Karpas-422 (cell line): ENCODE measurements at regions not wholly inside any gene's neighbourhood (a gene's known extent, or its start where the extent isn't known, plus 50 kb on each side); places are given as distances from the start of the nearest gene placed in this dataset.
"Not testable (repeated sequence)": the region's sequence is repeated elsewhere in the genome, so short reads cannot be mapped to it uniquely, and the experiment has no call there.

Experiments
- DNase-seq: peaks from one replicate; pipeline ENCODE4 v3.0.0-alpha.2; 2015
- H2AFZ ChIP-seq: fragments of 200-600 bp; sonication (generic); 2 replicates; pipeline ENCODE4 v1.6.1; 2014; ENCODE audit warnings: antibody characterized with exemption, low read length, mixed read lengths
- H3K27ac ChIP-seq: fragments of 200-600 bp; sonication (generic); 2 replicates; pipeline ENCODE4 v1.5.1; 2014; ENCODE audit warnings: mild to moderate bottlenecking, low read length, moderate library complexity
- H3K27me3 ChIP-seq: fragments of 200-600 bp; sonication (generic); 2 replicates; pipeline ENCODE4 v1.6.1; 2014; ENCODE audit warnings: low read length, mixed read lengths
- H3K36me3 ChIP-seq: fragments of 200-600 bp; sonication (generic); 2 replicates; pipeline ENCODE4 v1.6.1; 2014; ENCODE audit warnings: low read length, mixed read lengths; ENCODE audit not compliant: insufficient read depth
- H3K4me1 ChIP-seq: fragments of 200-600 bp; sonication (generic); 2 replicates; pipeline ENCODE4 v1.6.1; 2014; ENCODE audit warnings: mild to moderate bottlenecking, low read length, mixed read lengths
- H3K4me2 ChIP-seq: fragments of 200-600 bp; sonication (generic); 2 replicates; pipeline ENCODE4 v1.6.1; 2014; ENCODE audit warnings: low read length, low read depth, mild to moderate bottlenecking; ENCODE audit not compliant: poor library complexity, severe bottlenecking
- H3K4me3 ChIP-seq: fragments of 200-600 bp; sonication (generic); 2 replicates; pipeline ENCODE4 v1.5.1; 2014; ENCODE audit warnings: mild to moderate bottlenecking, antibody characterized with exemption, low read length, mixed read lengths
- H3K79me2 ChIP-seq: fragments of 200-600 bp; sonication (generic); 2 replicates; pipeline ENCODE4 v1.6.1; 2014; ENCODE audit warnings: mild to moderate bottlenecking, low read length, mixed read lengths
- H3K9ac ChIP-seq: fragments of 200-600 bp; sonication (generic); 2 replicates; pipeline ENCODE4 v1.6.0; 2014; ENCODE audit warnings: low read length
- H3K9me2 ChIP-seq: fragments of 200-600 bp; sonication (generic), shearing (Covaris generic); replicated peaks from 2 replicates; pipeline ENCODE4 v1.6.0; 2014; ENCODE audit warnings: mild to moderate bottlenecking, low read length, moderate library complexity; ENCODE audit not compliant: insufficient read depth
- H3K9me3 ChIP-seq: fragments of 300-700, 200-600 bp; sonication (generic); 2 replicates; pipeline ENCODE4 v1.6.1; 2014; ENCODE audit warnings: low read length, mixed read lengths
- H4K20me1 ChIP-seq: fragments of 200-600 bp; sonication (generic); 2 replicates; pipeline ENCODE4 v1.6.1; 2014; ENCODE audit warnings: mild to moderate bottlenecking, antibody characterized with exemption, low read length, low read depth; ENCODE audit not compliant: insufficient read depth

DNA sequence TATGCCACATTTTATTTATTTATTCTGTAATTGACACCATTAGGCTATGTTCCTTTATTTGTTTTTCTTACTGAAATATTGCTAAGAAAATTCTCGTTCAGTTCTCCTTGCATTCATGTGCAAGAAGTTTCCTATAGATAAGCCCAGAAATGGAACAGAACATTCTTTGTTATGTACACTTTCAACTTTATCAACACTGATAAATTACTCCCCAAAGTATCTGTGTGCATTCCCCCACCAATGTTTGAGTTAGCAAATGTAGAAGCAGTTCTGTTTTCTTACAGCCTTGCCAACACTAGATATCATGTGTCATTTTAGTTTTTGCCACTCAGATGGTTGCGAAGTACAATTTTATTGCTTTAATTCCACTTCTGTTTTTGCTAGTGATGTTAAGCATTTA is 166.4 kb upstream of the NPY2R start:
- Histone ChIP-seq H4K20me1 (no peaks in the 10 kb centered on the region), H3K4me1 (no peaks in the 10 kb centered on the region), H2AFZ (no peak overlapping the region), H3K27me3 (no peaks in the 10 kb centered on the region), H3K4me3 (no peak overlapping the region), H3K9me3 (no peaks in the 10 kb centered on the region), H3K4me2 (no peak overlapping the region), H3K79me2 (no peaks in the 10 kb centered on the region), H3K9ac (no peak overlapping the region), H3K36me3 (no peaks in the 10 kb centered on the region), H3K27ac (no peak overlapping the region), H3K9me2 (no peaks in the 10 kb centered on the region)
- no peak for DNase-seq

DNA sequence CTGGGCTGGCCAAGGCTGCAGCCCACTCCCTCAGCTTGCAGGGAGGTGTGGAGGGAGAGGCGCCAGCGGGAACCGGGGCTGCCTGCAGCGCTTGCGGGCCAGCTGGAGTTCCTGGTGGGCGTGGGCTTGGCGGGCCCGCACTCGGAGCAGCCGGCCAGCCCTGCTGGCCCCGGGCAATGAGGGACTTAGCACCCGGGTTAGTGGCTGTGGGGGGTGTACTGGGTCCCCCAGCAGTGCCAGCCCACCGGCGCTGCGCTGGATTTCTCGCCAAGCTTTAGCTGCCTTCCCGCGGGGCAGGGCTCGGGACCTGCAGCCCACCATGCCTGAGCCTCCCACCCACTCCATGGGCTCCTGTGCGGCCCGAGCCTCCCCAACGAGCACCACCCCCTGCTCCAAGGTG is 164.2 kb upstream of the NPY2R start:
- H3K9ac ChIP-seq, H2AFZ ChIP-seq, H3K27ac ChIP-seq, H3K9me2 ChIP-seq, H3K4me2 ChIP-seq, H4K20me1 ChIP-seq, H3K9me3 ChIP-seq, H3K27me3 ChIP-seq, H3K4me1 ChIP-seq, H3K36me3 ChIP-seq, DNase-seq, H3K79me2 ChIP-seq, H3K4me3 ChIP-seq: not testable (repeated sequence)

DNA sequence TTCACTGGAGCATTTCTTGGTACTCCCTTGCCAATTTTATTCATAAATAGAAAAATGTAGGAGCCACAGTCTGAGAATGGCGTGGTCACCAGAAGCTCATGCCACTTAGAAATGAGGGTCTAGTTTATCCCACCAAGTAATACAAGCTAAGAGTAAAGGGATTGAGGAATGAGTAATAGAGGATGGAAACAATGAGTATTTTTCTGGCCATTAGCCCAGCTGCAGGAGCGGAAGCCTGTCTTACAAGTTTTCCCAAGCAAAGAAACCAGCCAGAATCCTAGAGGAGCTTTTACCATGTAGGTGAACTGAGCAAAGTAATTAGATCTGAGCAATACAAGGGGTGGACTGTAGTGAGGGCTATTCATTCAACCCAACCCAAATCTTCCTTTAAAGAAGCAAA is 160.7 kb upstream of the NPY2R start:
- Histone ChIP-seq H3K4me3 (no peak overlapping the region), H4K20me1 (no peaks in the 10 kb centered on the region), H3K9ac (no peak overlapping the region), H3K4me2 (no peak overlapping the region), H3K27ac (no peak overlapping the region), H3K4me1 (no peaks in the 10 kb centered on the region), H3K79me2 (no peaks in the 10 kb centered on the region), H2AFZ (no peak overlapping the region), H3K9me3 (no peaks in the 10 kb centered on the region), H3K27me3 (no peaks in the 10 kb centered on the region), H3K36me3 (no peaks in the 10 kb centered on the region), H3K9me2 (no peaks in the 10 kb centered on the region)
- DNase-seq, result no peak

DNA sequence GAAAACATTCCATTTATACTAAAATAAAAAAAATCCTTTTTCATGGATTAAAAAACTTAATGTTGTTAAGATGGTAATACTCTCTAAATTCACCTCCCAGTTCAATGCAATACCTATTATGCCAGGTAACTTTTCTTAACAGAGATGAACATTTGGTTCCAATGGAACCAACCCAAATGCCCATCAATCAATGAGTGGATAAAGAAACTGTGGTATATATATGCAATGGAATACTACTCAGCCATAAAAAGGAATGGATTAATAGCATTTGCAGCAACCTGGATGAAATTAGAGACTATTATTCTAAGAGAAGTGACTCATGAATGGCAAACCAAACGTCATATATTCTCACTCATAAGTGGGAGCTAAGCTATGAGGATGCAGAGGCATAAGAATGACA is 154.4 kb upstream of the NPY2R start:
- not testable (repeated sequence) for H3K4me1 ChIP-seq, H3K9me3 ChIP-seq, H3K27me3 ChIP-seq, H3K79me2 ChIP-seq, H3K27ac ChIP-seq, H3K36me3 ChIP-seq, H3K4me3 ChIP-seq, H3K9ac ChIP-seq, H3K9me2 ChIP-seq, H4K20me1 ChIP-seq, DNase-seq, H2AFZ ChIP-seq, H3K4me2 ChIP-seq

DNA sequence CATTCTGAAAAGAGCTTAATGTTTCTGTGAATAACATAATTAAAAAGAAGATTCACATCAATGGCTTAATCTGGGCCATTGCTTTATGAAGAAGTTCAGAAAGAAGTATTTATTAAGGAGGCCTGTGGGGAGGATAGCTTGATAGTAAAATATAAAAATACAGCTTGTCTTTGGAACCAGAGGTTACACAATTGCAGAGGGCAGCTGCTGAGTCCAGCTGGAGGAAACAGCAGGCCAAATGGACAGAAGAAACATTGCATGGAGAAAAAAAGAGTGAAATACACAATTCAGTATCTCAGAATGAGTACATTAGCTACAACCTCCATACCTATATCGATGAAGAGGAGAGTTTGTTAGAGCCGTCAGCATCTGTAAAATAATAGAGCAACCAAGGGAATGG is 148.0 kb upstream of the NPY2R start:
- DNase-seq, result no peak
- no peaks in the 10 kb centered on the region for H3K27me3 ChIP-seq
- no peak overlapping the region for H3K9ac ChIP-seq
- no peaks in the 10 kb centered on the region for H4K20me1 ChIP-seq
- no peak overlapping the region for H3K27ac ChIP-seq
- no peaks in the 10 kb centered on the region for H3K9me2 ChIP-seq
- H3K79me2 ChIP-seq, result no peaks in the 10 kb centered on the region
- H3K4me2 ChIP-seq, result no peak overlapping the region
- no peaks in the 10 kb centered on the region for H3K9me3 ChIP-seq
- no peaks in the 10 kb centered on the region for H3K36me3 ChIP-seq
- no peaks in the 10 kb centered on the region for H3K4me1 ChIP-seq
- no peak overlapping the region for H3K4me3 ChIP-seq
- H2AFZ ChIP-seq, result no peak overlapping the region

DNA sequence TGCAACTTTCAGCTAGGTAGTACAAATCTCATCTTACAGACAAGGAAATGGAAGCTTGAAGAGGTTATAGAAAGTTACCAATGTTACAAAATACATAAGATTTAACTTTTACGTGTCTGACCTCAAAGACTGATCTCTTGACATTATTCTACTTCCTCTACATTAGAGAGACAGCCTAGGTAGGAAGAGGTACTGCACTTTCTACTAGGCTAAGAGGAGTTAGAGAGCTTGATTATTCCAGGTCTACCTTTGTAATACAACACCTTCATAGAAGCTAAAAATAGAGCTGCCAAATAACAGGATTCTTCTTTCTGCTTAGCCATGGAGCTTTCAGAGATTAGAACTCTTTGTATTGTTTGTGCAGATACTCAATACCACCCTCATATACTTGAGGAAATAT is 147.6 kb upstream of the NPY2R start:
- Histone ChIP-seq H3K4me1 (no peaks in the 10 kb centered on the region), H3K9ac (no peak overlapping the region), H3K27ac (no peak overlapping the region), H3K36me3 (no peaks in the 10 kb centered on the region), H2AFZ (no peak overlapping the region), H3K79me2 (no peaks in the 10 kb centered on the region), H4K20me1 (no peaks in the 10 kb centered on the region), H3K9me3 (no peaks in the 10 kb centered on the region), H3K9me2 (no peaks in the 10 kb centered on the region), H3K27me3 (no peaks in the 10 kb centered on the region), H3K4me2 (no peak overlapping the region), H3K4me3 (no peak overlapping the region)
- no peak for DNase-seq

DNA sequence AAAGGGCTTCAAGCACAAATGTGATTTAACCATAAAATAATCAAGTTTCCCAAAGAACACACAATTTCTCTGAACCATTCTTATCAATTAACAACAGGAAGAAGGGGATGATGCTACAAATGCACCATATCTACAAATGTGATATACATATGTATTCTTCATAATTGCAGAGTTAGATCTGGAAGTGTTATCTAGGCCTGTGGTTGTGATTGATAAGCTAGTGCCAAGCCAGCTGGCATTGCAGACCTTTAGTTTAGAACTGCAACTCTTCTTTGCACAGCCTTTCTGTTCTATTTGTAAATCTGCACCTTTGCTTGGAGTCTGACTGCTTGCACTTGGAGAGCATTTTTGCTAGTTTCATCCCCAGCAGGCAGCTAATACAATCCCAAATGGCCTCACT is 145.5 kb upstream of the NPY2R start:
- Histone ChIP-seq H3K4me3 (no peak overlapping the region), H3K4me2 (no peak overlapping the region), H2AFZ (no peak overlapping the region), H4K20me1 (no peaks in the 10 kb centered on the region), H3K27me3 (no peaks in the 10 kb centered on the region), H3K9ac (no peak overlapping the region), H3K9me3 (no peaks in the 10 kb centered on the region), H3K4me1 (no peaks in the 10 kb centered on the region), H3K79me2 (no peaks in the 10 kb centered on the region), H3K9me2 (no peaks in the 10 kb centered on the region), H3K36me3 (no peaks in the 10 kb centered on the region), H3K27ac (no peak overlapping the region)
- no peak for DNase-seq

DNA sequence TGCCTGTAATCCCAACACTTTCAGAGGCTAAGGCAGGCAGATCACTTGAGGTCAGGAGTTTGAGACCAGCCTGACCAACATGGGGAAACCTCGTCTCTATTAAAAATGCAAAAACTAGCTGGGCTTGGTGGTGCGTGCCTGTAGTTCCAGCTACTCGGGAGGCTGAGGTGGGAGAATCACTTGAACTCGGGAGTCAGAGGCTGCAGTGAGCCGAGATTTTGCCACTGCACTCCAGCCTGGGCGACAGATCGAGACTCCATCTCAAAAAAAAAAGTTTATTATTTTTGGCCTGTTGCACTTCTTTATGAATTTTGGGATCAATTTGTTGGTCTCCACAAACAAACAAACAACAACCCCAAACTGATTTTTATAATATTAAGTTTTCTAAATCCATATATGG is 143.5 kb upstream of the NPY2R start:
- not testable (repeated sequence) for H3K27ac ChIP-seq, H3K79me2 ChIP-seq, H3K4me3 ChIP-seq, H4K20me1 ChIP-seq, H3K36me3 ChIP-seq, H3K4me1 ChIP-seq, H3K27me3 ChIP-seq, H3K9me2 ChIP-seq, H3K9ac ChIP-seq, H3K9me3 ChIP-seq, H3K4me2 ChIP-seq, DNase-seq, H2AFZ ChIP-seq

DNA sequence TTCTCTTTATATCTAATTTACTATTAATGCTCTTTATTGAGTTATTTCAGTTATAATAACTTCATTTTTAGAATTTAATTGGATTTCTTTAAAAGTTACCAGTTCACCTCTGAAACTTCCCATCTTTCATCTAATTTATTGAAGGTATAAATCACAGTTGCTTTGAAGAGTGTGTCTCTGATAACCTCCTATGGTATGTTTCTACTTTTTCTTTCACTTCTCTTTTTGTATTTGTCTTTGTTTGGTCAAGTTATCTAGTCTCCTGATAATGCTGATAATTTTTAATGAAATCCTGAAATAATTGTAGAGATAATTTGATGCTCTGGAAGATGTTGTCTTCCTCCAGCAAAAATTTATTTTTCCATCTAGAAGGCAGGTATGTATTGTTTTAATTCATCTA is 141.6 kb upstream of the NPY2R start:
- no peak for DNase-seq

More for the DNA sequence above, 141.6 kb upstream of the NPY2R start:
- H3K9me2 ChIP-seq, result no peaks in the 10 kb centered on the region
- no peaks in the 10 kb centered on the region for H3K36me3 ChIP-seq
- no peaks in the 10 kb centered on the region for H3K27me3 ChIP-seq
- H3K4me2 ChIP-seq, result no peak overlapping the region
- no peaks in the 10 kb centered on the region for H3K9me3 ChIP-seq
- H3K9ac ChIP-seq, result no peak overlapping the region
- H3K79me2 ChIP-seq, result no peaks in the 10 kb centered on the region
- H3K4me3 ChIP-seq, result no peak overlapping the region
- no peak overlapping the region for H3K27ac ChIP-seq
- H2AFZ ChIP-seq, result no peak overlapping the region
- no peaks in the 10 kb centered on the region for H4K20me1 ChIP-seq
- no peaks in the 10 kb centered on the region for H3K4me1 ChIP-seq
